HG03045 (cell line): ENCODE measurements at regions not wholly inside any gene's neighbourhood (a gene's known extent, or its start where the extent isn't known, plus 50 kb on each side); places are given as distances from the start of the nearest gene placed in this dataset.

Experiments
- ATAC-seq: cut with Tn5 transposase; IDR thresholded peaks from one replicate; pipeline ENCODE4 v1.9.1; 2021; ENCODE audit warnings: mild to moderate bottlenecking, moderate library complexity; ENCODE audit not compliant: unreplicated experiment

DNA sequence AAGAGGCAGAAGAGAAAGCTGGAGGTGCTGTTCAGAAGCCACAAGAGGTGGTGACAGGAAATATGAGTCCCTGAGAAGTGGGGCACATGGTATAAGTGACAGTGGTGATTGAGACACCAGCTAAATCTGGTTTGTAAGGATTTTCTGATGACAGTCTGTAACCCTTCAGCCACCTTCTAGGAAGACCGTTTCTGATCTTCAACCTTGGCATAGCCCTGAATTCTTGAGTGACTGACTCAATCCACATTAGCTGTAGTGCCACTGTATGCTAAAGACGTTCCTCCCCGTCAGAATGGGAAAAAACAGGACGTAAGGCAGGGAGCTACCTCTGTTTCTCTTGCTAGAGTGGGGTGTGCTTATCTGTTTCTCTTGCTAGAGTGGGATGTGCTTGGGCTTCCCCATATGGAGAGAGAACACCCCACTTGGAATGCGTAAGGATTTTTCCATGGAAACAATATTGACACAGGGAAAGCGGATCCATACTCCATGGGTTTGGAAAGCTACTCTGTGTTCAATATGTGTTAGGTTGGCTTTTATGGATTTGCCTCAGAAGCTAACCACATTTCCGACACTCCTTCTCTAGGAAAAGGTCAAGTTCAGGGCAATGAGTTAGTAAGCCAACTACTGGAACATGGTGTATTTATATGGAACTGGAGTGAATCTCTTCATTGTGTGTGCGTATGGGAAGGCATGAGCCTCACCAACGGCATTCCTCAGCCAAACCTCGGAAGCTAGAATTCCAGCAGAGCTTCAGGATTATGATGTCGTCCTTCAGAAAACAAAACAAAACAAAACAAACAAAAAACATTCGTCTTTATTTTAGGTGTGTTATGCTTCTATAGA, 948.8 kb upstream of the SLC10A2 start:
- no peak for ATAC-seq

DNA sequence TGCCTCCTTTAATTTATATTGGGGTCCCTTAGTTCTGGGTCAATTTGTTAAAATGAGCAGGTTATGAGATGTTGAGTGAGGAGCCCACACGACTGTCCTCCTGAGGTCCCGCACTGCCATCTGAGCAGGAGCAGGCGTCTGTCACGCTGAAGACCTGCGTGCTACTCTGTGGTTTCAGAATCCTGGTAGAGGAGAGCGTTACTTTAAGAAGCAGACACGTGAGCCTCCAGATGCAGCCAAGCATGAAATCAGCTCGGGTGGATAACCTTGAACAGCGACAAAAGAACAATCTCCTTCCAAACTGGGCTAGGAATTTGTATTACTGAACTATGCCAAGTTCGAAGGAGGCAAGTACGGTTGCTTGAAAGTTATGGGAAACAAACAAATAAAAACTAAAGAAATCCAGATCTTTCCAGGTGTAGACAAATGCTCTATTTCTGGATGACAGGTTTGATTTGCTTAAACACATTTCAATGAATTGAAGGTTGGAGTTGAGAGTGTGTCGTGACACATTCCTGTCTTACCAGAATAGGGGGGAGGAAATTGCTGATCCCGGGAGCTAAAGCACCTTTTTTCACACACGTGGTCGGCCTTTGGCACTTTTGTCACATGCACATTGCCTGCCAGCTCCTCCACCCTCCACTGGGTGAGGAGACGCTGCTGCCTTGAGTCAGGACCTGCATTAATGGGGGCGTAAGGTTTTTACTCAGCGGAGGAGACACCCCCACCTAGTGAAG, 945.5 kb upstream of the SLC10A2 start:
- no peak for ATAC-seq

DNA sequence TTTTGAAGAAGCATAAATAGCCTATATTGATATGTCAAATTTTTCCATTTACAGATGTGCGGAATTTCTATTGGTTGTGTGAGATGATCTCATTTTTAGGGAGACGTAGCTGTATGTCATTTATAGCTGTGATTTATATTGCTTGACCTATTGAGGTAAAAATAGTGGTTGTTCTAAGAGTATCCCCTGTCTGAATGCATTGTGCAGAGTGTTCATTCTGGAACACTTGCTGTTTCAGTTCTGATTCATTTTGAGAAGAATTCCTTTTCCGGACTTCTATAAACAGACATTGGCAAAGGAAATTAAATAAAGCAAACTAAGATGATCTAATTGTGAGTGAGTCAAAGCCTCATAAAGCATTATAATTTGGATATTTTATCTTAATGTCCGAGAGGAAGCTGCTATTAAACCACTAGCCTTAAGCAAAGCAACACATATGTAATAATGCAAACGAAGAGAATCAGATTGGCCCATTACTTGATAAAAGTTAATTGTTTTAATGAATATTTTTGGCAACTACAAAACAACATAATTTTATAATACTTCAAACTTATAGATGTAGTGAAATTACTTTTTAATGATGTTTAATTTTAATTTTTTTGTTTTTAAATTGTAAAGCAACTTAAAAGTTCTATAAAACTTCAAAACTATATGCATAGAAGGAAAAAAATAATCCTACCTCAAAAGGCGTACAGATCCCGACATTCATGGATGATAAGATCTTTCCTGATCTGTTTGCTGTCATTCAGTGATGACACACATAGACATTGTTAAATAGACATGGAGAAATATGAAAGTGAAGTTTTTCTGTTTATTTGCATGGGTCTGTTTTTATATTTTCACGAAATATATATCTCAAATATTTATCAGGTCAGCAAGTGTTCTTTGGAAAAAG, 942.6 kb upstream of the SLC10A2 start:
- ATAC-seq, result no peak

DNA sequence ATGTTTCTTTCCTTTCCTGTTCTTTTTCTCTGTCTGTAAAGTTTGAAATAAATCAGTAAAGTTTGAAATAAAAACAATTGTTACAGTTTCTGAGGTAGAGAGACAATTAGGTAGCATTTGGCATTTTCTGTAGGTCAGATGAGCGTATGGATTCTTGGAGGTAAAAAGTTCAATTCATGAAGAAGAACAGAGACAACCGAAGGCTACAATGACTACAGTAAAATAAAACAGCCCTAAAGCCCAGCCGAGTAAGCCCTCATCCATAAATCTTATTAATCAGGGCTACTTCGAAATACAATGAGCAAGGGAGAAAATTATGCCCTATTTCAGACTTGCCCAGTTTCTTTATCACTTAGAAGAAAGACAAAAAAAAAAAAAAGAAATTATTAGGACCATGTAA, 941.9 kb upstream of the SLC10A2 start:
- no peak for ATAC-seq

DNA sequence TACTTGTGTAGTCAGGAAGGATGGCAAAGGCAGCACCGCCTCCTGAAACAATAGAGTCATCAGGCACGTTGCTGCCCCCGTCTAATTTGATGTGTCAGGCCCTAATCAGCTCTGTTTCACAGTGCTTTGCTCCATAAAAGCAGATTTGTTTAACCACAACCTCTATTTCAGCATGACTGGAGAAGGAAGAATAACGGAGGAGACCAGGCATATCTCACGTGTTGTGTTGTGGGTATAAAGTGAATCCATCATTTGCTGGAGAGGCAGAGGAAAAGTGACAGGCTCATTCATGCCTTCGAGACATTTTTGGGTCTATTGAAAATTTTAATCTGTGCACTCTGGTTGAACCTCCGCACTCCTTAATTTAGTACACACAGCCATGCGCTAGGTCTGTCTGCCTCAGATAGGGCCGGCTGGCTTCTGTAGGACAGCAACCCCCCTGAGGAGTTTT, 940.4 kb upstream of the SLC10A2 start:
- ATAC-seq, result no peak

DNA sequence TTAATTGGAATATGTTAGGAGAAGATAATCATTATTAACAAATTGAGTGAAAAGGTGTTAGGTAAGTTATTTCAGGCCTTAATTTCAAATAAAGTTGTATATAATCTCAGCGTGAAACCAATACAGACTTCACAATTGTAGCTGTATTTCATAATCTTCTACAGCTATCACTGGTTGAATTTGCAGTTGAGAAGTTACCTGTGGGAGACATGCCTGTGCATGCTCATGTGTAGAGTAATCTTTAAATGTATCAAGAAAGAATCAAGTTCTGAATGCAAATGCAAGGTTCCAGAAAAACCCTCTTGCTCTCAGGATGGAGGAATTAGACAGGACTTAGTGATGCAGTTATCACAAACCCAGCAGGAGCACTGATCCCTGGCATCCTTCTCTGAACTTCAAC, 938.4 kb upstream of the SLC10A2 start:
- ATAC-seq, result no peak

DNA sequence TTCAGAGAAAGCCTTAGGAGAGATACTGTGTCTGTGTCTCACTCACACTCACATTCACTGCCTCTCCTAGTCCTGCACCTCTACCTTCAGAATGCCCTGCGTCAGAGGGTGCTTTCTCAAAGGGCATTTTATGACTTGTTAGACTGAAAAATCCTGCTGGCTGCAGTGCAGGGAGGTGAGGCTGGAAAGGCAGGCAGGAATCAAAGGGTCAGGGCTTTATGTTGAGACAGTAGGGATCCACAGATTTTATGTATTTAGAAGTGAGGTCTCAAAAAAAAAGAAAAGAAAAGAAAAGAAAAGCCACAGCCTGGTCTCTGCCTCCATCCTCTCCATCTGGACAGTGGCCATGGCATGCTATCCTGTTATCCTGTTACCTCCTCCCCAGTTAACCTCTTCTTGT, 936.0 kb upstream of the SLC10A2 start:
- ATAC-seq, result no peak

DNA sequence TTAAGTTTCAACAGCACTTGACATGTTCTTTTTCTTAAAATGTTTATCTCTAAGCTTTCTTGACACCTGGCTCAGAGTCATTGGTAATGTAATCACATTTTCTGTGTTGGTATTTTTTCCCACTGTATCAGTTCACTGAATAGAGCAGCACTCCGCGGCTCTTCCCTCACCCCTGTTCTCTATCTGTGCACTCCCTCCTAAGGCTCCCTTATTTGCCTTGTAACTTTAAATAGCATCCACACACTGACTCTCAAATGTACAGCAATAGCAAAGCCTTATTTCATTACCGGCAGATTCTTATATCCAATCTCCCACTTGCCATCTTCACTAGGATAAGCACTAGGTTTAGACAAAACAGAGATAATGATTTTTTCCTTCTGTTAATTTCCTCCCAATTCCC, 935.5 kb upstream of the SLC10A2 start:
- ATAC-seq, result no peak

DNA sequence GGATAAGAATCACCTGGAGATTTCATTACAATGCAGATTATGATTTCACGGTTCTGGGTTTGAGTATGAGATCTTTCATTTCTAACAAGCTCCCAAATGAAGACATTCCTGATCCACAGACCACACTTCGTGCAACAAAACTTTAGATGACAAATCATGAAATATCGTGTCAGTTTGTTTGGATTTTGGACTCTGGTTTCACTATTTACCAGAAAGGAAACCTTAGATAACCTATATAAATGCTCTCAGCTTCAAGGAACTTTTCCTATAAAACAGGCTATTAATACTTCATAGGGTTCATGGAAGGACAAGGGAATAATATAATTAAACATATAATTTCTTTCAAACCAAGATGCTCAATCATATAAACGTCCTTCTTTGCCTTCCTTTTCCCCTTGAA, 930.5 kb upstream of the SLC10A2 start:
- no peak for ATAC-seq

DNA sequence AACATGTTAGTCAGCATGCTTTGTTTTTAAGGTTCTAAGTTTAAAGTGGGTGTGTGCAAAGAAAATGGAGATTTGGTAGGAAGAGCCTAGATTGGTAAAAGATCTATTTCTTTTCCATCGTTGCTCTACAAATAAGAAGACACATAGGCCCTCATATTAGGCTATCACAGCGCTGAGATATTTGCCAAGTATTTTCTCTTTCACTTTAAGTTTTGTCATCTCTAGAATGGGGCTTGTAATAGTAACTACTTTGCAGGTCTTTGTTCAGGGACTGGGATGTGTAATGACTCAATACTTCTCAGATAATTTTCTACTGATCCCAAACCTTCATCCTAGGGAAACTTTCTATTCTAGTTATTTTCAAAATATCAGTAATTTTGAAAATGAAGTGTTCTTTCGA, 917.7 kb upstream of the SLC10A2 start:
- ATAC-seq, result no peak

DNA sequence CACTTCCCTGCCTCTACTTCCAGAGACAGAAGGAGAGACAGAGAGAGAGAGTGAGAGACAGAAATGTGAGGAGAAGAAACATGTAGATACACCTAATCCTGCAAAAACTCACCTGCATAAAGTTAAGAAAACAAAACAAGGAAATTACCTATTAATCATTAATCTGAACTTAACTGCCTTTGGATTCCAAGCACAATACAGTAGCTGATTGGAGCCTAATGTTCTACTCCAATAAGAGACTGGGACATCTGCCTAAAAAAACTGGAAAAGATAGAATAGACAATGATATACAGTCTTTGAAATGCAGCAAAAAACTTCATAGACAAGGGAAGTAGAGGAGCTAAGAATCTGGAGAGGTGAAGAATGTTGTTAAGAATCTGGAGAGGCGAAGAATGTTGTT, 910.2 kb upstream of the SLC10A2 start:
- no peak for ATAC-seq

DNA sequence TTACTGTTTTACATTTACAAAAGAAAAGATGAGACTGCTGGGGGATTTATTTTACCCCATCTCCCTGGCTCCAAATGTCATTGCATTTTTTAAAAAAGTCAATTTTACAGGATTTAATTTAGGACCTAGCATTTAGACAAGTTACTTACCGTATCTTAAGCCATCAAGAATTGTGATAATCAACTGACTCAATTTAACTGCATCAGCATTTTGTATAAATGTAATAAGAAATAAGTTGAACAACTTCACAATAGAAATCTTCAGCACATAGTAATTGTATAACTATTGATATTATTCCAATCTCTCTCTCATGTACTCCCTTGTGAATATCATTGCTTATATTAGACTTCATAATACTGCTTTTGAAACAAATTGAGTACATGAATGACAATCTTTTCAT, 907.5 kb upstream of the SLC10A2 start:
- ATAC-seq, result no peak

DNA sequence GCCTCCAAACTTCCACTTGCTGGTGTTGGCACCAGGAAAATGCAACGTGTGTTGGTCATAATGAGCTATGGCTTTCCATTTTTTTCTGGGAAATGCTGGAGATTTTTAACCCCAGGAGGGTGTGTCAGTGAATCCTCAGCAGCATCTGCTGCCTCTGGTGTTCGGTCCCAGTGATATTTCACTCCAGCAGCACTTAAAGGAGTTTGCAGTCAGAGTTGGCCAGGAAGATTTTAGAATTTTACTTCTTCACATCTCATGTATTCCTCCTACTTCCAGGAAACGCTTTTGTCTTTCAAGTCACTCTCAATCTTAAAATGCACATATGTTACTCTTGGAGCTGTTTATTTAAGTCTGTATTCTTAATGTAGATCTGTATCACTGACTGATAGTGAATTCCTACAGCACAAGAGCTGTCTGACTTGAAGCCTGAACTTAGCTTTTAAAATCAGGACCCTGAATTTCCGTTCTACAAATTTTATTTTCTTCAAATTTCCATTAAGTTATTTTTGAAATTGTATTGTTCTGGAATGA, 903.4 kb upstream of the SLC10A2 start:
- ATAC-seq, result no peak

DNA sequence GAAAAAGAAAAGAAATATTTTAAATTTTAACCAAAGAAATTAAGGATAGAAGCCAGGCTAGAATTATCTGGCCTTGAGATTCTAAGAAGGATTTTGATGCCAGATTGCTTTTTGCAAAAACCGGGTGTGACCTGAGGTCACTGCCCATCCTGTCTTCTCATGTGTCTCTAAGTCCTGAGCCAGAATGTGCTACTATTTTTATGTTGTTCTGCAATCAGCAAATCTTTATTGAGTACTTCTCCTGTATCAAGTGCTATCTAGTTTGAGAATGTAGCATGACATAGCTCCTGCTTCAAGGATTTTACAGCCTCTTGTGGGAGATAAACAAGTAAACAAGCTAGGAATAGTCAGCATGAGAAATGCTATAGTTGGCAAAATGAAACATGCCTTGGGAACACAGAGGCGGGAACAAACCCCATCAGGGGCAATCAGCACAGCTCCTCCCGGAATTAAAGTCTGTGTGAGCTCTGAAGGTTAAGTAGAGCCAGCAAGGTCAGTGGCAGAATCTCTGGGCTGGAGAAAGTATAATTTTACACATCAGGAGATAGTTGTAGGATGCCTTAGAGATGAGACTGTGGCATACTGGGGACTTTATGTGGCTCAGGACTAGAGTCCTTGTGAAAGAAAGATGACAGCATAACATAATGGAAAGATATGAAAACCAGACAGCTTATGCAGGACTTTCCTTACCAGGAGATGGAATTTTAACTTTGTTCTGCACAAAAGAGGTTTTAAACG, 899.5 kb upstream of the SLC10A2 start:
- no peak for ATAC-seq

DNA sequence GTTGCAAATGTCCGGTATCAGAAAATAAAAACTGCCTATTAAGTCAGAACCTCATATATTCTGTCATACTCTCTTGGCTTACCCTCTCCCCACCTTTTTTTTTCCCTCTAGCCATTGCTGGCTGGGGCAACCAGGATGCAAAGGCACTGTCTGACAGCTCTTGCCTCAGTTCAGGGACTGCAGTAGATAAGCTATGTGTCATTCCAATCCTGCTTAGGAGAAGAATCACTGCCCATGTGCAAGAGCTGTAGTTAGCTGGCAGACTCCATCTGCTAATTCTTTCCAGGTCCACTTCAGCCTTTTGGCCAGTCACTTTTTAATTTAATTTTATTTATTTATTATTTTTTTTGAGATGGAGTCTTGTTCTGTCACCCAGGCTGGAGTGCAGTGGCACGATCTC, 895.6 kb upstream of the SLC10A2 start:
- no peak for ATAC-seq

DNA sequence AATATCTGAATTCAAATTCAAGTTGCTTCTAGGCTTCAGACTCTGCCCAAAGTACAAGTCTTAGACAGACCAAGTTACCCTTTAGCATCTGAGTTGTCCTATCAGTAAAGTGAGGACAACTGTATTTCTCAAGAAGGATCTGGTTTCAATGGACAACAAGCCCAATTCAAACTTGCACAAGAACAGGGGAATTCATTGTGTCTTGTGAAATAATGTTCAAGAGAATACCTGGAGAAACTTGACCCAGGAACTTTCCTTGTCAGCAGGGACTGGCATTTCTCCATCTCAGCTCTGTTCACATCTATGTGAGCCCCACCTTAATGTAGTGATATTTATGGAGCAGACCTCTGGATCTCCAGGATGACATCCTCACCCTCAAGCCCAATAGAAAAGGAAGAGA, 894.9 kb upstream of the SLC10A2 start:
- no peak for ATAC-seq

DNA sequence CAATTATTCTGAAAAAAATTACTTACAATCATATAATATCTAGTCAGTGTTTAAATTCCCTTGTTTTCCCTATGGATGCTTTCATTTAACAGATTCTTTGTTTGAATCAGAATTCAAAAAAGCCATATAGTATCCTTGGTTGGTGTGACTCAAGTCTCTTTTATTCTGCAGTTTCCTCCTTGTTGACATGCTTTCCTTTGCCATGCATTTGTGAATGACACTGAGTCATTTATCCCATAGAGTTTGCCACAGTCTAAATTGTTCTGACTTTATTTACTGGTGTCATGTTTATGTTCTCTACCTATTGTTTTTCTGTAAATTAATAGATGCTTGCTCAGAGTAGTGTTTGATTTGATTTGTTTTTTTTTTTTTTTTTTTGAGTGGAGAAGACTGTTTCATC, 893.8 kb upstream of the SLC10A2 start:
- ATAC-seq, result no peak

DNA sequence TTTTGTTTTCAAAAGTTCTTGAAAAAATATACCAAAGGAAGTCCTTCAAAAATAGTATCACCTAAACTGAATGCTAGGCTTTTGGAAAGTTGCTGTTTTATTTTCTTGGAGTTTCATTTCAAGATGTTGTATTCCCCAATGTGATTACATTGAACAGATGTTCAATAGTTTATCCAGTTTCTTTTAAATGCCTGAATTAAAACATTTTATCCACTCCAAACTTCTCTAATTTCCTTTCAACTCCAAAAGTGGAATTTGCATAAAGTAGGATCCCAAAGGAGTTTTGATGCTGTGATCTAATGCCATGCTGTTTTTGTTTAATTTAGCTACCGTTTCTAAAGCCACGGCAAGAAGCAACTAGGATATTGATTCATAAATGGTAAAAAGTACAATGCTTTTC, 892.5 kb upstream of the SLC10A2 start:
- no peak for ATAC-seq

DNA sequence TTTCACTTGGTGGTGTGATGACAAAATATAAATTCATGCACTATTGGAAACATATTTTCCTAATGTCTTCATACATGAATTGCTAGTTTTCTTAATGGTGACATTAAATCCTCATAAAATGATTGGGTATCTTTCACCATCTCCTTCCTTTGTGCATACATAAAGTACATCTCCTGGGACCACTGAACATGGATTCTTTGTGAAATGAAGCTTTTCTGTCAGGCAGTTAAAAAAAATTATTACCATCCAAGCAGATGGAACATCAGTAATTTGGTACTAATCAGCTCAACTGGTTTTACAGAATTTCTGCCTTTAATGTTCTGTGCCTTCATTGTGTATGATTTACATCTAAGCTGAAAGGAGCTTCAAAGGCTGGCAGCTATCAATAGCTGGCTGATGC, 891.7 kb upstream of the SLC10A2 start:
- ATAC-seq, result no peak

DNA sequence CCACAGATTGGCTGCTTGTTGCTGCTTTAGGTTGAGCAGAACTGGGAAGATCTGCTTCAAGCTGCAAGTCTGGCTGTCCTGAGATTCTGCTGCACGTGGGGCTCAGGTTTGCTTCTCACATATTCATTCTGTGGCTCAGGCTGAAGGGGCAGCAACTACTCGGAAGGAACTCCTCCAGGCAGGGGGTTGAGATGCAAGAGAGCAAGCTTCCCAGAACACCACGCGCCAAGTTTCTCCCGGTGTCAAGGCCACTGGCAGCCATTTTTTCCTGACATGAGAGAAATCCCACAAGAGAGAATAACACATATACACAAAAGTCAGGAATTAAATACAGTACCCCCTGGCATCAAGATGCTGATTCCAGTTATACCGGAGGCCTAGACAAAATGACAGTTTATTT, 887.6 kb upstream of the SLC10A2 start:
- ATAC-seq, result no peak
